Kidney epithelial cell (primary cell): ENCODE measurements at regions not wholly inside any gene's neighbourhood (a gene's known extent, or its start where the extent isn't known, plus 50 kb on each side); places are given as distances from the start of the nearest gene placed in this dataset.

Experiments used
- DNase-seq: peaks from one replicate; pipeline ENCODE4 v3.0.0-alpha.2; 2010; ENCODE audit warnings: low read depth
- H3K27me3 ChIP-seq: 2 replicates; pipeline ENCODE4 v1.6.0; 2011; ENCODE audit warnings: low read length; ENCODE audit not compliant: control insufficient read depth, insufficient read depth
- H3K36me3 ChIP-seq: 2 replicates; pipeline ENCODE4 v1.5.1; 2011; ENCODE audit warnings: low read length; ENCODE audit not compliant: control insufficient read depth, insufficient read depth
- H3K4me3 ChIP-seq: 2 replicates; pipeline ENCODE4 v1.5.1; 2011; ENCODE audit warnings: low read depth, mild to moderate bottlenecking, control low read depth, low read length
- CTCF ChIP-seq: IDR thresholded peaks from 2 replicates; pipeline ENCODE4 v1.5.1; 2011; ENCODE audit warnings: mild to moderate bottlenecking, moderate library complexity, low read length, control low read depth, inconsistent platforms; ENCODE audit not compliant: insufficient read depth, poor library complexity, severe bottlenecking

GRCh38 chr1:200299571-200299970, 110.3 kb downstream of the ZNF281 start:
- DNase-seq, result no peak
- no peak overlapping the region for H3K4me3 ChIP-seq
- no peaks in the 10 kb centered on the region for H3K27me3 ChIP-seq
- TF ChIP-seq CTCF, result no peak
- no peaks in the 10 kb centered on the region for H3K36me3 ChIP-seq

GRCh38 chr1:200298242-200298641, 111.6 kb downstream of the ZNF281 start:
- no peaks in the 10 kb centered on the region for H3K27me3 ChIP-seq
- no peak for DNase-seq
- no peaks in the 10 kb centered on the region for H3K36me3 ChIP-seq
- TF ChIP-seq CTCF, result no peak
- no peak overlapping the region for H3K4me3 ChIP-seq

DNA sequence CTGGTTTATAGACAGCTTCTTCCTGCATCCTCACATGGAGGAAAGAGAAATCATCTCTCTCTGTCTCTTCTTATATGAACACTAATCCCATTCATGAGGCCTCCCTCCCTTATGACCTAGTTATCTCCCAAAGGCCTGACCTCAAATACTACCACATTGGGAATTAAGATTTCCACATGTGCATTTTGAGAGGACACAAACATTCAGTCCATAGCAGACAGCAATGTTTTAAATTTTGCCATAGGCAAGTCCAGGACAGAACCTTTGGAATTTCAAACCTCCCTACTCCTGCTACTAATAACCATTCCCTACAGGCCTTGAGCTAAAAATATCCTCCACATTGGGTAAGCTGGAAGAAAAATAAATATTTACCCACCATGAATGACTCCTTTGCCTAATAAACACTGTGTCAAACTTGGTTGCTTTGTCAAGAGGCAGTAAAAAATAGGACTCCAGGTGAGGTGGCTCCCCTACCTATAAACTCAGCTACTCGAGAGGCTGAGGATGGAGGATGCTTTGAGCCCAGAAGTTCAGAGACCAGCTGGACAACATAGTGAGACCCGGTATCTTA, 113.7 kb downstream of the ZNF281 start:
- H3K4me3 ChIP-seq, result no peak overlapping the region
- no peaks in the 10 kb centered on the region for H3K36me3 ChIP-seq
- no peaks in the 10 kb centered on the region for H3K27me3 ChIP-seq
- no peak for TF ChIP-seq CTCF
- no peak for DNase-seq

- TF ChIP-seq CTCF, result no peak
- Histone ChIP-seq H3K4me3 (no peak overlapping the region), H3K36me3 (no peaks in the 10 kb centered on the region), H3K27me3 (no peaks in the 10 kb centered on the region)
- DNase-seq, result no peak
Measured at GRCh38 chr1:200294241-200294640, 115.6 kb downstream of the ZNF281 start.

DNA sequence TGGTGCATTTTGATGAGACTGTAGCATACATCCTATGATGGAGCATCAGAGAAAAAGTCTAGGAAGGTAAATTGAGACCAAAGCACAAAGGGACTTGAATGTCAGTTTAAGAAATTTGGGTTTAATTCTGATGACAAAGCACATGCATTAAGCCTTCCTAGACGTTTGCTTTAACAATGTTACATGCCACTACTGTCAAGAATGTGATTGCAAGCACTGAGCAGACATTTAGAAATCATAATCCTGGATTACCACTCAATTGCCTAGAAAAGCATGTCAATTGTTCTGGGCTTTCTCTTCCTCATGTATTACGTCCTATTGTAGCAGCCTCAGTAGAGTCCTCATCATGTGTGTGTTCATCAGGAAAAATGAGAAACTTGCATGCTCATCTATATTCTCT, 117.1 kb downstream of the ZNF281 start:
- Histone ChIP-seq H3K4me3 (no peak overlapping the region), H3K36me3 (no peaks in the 10 kb centered on the region), H3K27me3 (no peaks in the 10 kb centered on the region)
- DNase-seq, result no peak
- no peak for TF ChIP-seq CTCF

DNA sequence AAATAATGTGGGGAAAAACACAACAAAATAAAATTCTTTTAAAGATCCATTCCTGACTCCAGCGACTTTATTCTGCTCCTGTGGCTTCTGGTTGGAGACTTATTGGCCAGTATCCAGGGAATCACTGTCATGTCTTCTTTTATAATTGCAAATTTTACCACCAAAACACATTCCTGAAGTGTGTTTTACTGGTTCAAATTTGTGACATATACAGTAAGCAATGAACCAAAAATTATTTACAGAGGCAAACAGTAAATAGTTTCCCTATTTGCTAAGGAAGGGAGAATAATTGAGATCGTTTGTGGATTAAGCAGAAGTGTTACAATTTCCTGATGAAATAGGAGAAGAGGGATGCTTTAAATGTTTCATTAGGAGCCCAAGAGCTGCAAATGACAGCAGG, 118.7 kb downstream of the ZNF281 start:
- no peak overlapping the region for H3K4me3 ChIP-seq
- H3K27me3 ChIP-seq, result no peaks in the 10 kb centered on the region
- no peak for TF ChIP-seq CTCF
- no peak for DNase-seq
- no peaks in the 10 kb centered on the region for H3K36me3 ChIP-seq
